ENCODE measurements at regions not wholly inside any gene's neighbourhood (a gene's known extent, or its start where the extent isn't known, plus 50 kb on each side); places are given as distances from the start of the nearest gene placed in this dataset.

GRCh38 chr14:53857625-53858344 lies 98.8 kb downstream of the BMP4 start:
- WGBS, 2 experiments (ENCODE audit: extremely low coverage in 1 of 2, insufficient coverage in 1 of 2, insufficient read length in 1 of 2, insufficient replicate concordance in 2 of 2, low coverage in 1 of 2, low lambda C conversion rate in 2 of 2, missing lambda C conversion rate in 1 of 2): 82% methylated on average over 5 of the region's 5 CpGs; no CpG with 5 or more reads in 1 of the 2 experiments
- CTCF ChIA-PET (ENCODE audit: partially characterized antibody): interaction anchor here (1.0 to 1.5 kb wide), 4 partner anchors 12 to 282 kb away, joined by 3 read pairs; no protein-coding TSS in a partner anchor
- H3K79me2 ChIP-seq (ENCODE audit: control insufficient read depth in 1 of 2, insufficient read depth in 2 of 2, low read length in 2 of 2): no peaks in the 10 kb centered on the region
- H4K91ac ChIP-seq (replicated peaks; ENCODE audit: insufficient read length, low read length): no peak overlapping the region
- no peak overlapping the region for H3K18ac ChIP-seq (ENCODE audit: extremely low read depth, low read length)
- no peaks in the 10 kb centered on the region for H4K20me1 ChIP-seq (replicated peaks in 1 of 2; ENCODE audit: control insufficient read depth in 1 of 2, insufficient read depth in 2 of 2, low read length in 2 of 2)
- no peaks in the 10 kb centered on the region for H3K4me1 ChIP-seq (replicated peaks in 1 of 4; ENCODE audit: control insufficient read depth in 3 of 4, insufficient read depth in 4 of 4, low read length in 3 of 4)
- no peak for TF ChIP-seq TEAD4 (IDR thresholded peaks at IDR 0.05; ENCODE audit: low read depth, low read length)
- no peak for TF ChIP-seq TAF1 (IDR thresholded peaks at IDR 0.05; ENCODE audit: low read depth, low read length)
- TF ChIP-seq SP2 (IDR thresholded peaks at IDR 0.05; ENCODE audit: low read length): no peak
- TF ChIP-seq YY1 (IDR thresholded peaks at IDR 0.05; ENCODE audit: low read depth, low read length): no peak
- TF ChIP-seq TCF12 (IDR thresholded peaks at IDR 0.05; ENCODE audit: low read depth, low read length): no peak
- no peak for TF ChIP-seq RBBP5 (IDR thresholded peaks at IDR 0.05; ENCODE audit: borderline replicate concordance, low read depth, low read length)
- no peak for TF ChIP-seq NRF1 (IDR thresholded peaks at IDR 0.05; ENCODE audit: low read depth, low read length)
- TF ChIP-seq RAD21 (IDR thresholded peaks at IDR 0.05 in 1 of 2, conservative IDR thresholded peaks at IDR 0.05 in 1 of 2; ENCODE audit: low read depth in 2 of 2, low read length in 2 of 2): no peak
- TF ChIP-seq USF2 (IDR thresholded peaks at IDR 0.05; ENCODE audit: low read length): no peak
- TF ChIP-seq KDM5A (IDR thresholded peaks at IDR 0.05; ENCODE audit: low read length): no peak
- no peak for TF ChIP-seq RXRA (IDR thresholded peaks at IDR 0.05; ENCODE audit: insufficient read depth, low read depth, low read length)
- TF ChIP-seq TAF7 (optimal IDR thresholded peaks at IDR 0.05; ENCODE audit: borderline replicate concordance, low read depth, low read length): no peak
- no peak for TF ChIP-seq EGR1 (IDR thresholded peaks at IDR 0.05; ENCODE audit: borderline replicate concordance, low read depth, low read length)
- no peak overlapping the region for H2BK12ac ChIP-seq (ENCODE audit: low read depth, low read length)
- no peak overlapping the region for H2AK5ac ChIP-seq (ENCODE audit: low read depth, low read length)
- no peak overlapping the region for H3K4me2 ChIP-seq (ENCODE audit: insufficient read depth in 1 of 2, low read depth in 2 of 2, low read length in 2 of 2)
- no peaks in the 10 kb centered on the region for H3K36me3 ChIP-seq (ENCODE audit: control insufficient read depth in 2 of 4, insufficient read depth in 4 of 4, low read length in 3 of 4)
- POLR2A ChIA-PET (ENCODE audit: partially characterized antibody): no interaction called here
- peaks cover 0 to 1% (median 0%) of the 10 kb centered on the region in 4 experiments; a peak in 1 of 7 replicates for H3K27me3 ChIP-seq (replicated peaks in 1 of 4; ENCODE audit: control insufficient read depth in 3 of 4, extremely low read depth in 1 of 4, insufficient read depth in 3 of 4, low read length in 3 of 4)
- H4K8ac ChIP-seq (ENCODE audit: extremely low read depth, insufficient read depth, low read length): no peak overlapping the region
- H2BK15ac ChIP-seq (ENCODE audit: low read length): no peak overlapping the region
- no peaks in the 10 kb centered on the region for H3K9me3 ChIP-seq (ENCODE audit: insufficient read depth in 2 of 2, low read depth in 1 of 2, low read length in 1 of 2)
- FAIRE-seq (no peak), DNase-seq (ENCODE audit: low read depth in 1 of 2, low spot score in 2 of 2) (no peak)
- no peak overlapping the region for H2BK120ac ChIP-seq (replicated peaks; ENCODE audit: low read depth, low read length)
- H4K5ac ChIP-seq (ENCODE audit: insufficient read length, low read depth, low read length): no peak overlapping the region
- no peaks in the 10 kb centered on the region for H3K79me1 ChIP-seq (ENCODE audit: low read depth, low read length)
- H3K4ac ChIP-seq (replicated peaks; ENCODE audit: insufficient read length, low read depth, low read length): no peak overlapping the region
- H3K14ac ChIP-seq (ENCODE audit: insufficient read length): no peak overlapping the region
- no peak overlapping the region for H2BK20ac ChIP-seq (ENCODE audit: low read length)
- H3K9ac ChIP-seq (replicated peaks in 1 of 4; ENCODE audit: extremely low read depth in 1 of 4, low read depth in 3 of 4, low read length in 3 of 4): no peak overlapping the region
- no peak overlapping the region for H3K23ac ChIP-seq (ENCODE audit: insufficient read length)
- H2BK5ac ChIP-seq (ENCODE audit: low read depth, low read length): no peak overlapping the region
- no peak overlapping the region for H3K56ac ChIP-seq (replicated peaks; ENCODE audit: insufficient read length, low read depth, low read length)
- H3K4me3 ChIP-seq (ENCODE audit: extremely low read depth in 1 of 4, insufficient read depth in 2 of 4, low read depth in 3 of 4, low read length in 4 of 4): no peak overlapping the region
- H3K23me2 ChIP-seq (ENCODE audit: low read depth, low read length): no peaks in the 10 kb centered on the region
- H2AFZ ChIP-seq (ENCODE audit: low read length): no peak overlapping the region
- no peak overlapping the region for H3K27ac ChIP-seq (ENCODE audit: low read depth, low read length)

Data from H1 (cell line).